ENCODE measurements at regions not wholly inside any gene's neighbourhood (a gene's known extent, or its start where the extent isn't known, plus 50 kb on each side); places are given as distances from the start of the nearest gene placed in this dataset.
A peak's percentile ranks its signal among the peaks of the same experiment; 100 is the strongest.
"Not testable (repeated sequence)": the region's sequence is repeated elsewhere in the genome, so short reads cannot be mapped to it uniquely, and the experiment has no call there.

DNA sequence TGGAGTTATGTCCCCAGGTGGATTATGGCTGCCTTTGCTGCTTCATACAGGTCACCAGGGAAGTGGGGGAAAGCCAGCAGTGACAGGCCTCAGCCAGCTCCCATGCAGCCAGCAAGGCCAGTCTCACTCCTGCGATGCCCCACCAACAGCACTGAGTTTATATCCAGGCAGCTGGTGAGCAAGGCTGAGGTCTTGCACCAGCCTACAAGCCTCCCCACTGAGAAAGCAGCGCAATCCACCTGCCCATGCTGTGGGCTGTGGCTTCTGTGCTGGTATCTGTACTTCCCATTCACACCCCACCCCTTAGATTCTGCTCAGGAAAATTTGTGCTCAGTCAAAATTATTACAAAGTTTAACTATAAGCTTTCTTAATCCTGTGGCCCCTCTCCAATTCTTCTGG is 153.5 kb downstream of the HHIP start:
- ATAC-seq (ENCODE audit: poor library complexity) (no peak), DNase-seq (no peak)
- intact Hi-C loops (cut with DNase I), result no loop called here

DNA sequence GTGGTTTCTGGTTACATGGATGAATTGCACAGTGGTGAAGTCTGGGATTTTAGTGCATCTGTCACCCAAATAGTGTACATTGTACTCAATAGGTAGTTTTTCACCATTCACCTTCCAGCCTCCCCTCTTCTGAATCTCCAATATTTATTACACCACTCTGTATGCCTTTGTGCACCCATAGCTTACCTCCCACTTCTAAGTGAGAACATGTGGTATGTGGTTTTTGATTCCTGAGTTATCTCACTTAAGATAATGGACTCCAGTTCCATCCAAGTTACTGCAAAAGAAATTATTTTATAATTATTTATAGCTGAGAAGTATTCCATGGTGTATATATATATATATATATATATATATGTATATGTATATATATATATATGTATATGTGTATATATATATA is 155.8 kb downstream of the HHIP start:
- intact Hi-C loops (cut with DNase I), result no loop called here
- no peak for DNase-seq
- ATAC-seq (ENCODE audit: poor library complexity), result no peak

DNA sequence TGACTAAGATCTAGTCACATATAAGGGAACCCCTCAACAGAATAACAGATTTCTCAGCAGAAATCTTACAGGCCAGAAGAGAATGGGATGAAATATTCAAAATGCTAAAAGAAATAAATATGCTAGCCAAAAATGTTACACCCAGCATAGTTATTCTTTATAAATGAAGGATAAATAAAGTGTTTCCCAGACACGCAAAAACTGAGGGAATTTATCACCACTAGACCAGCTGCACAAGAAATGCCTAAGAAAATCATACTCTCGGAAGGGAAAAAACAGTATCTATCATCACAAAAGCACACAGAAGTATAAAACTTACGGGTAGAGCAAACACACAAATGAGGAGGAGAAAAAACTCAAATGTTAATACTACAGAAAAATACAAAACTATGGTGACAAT is 162.1 kb downstream of the HHIP start:
- ATAC-seq (ENCODE audit: poor library complexity) (no peak), DNase-seq (no peak)
- intact Hi-C loops (cut with DNase I), result no loop called here

DNA sequence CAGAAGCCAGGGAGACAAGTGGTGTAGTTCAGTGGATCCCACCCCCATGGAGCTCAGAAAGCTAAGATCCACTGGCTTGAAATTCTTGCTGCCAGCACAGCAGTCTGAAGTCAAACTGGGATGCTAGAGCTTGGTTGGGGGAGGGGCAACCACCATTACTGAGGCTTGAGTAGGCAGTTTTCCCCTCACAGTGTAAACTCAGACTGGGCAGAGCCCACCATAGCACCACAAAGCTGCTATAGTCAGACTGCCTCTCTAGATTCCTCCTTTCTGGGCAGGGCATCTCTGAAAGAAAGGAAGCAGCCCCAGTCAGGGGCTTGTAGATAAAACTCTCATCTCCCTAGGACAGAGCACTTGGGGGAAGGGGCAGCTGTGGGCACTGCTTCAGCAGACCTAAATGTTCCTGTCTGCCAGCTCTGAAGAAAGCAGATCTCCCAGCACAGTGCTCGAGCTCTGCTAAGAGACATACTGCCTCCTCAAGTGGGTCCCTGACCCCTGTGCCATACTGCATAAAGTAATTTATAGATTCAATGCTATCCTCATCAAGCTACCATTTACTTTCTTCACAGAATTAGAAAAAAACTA is 163.2 kb downstream of the HHIP start:
- intact Hi-C loops (cut with DNase I), result no loop called here
- no peak for ATAC-seq (ENCODE audit: poor library complexity)
- no peak for DNase-seq

DNA sequence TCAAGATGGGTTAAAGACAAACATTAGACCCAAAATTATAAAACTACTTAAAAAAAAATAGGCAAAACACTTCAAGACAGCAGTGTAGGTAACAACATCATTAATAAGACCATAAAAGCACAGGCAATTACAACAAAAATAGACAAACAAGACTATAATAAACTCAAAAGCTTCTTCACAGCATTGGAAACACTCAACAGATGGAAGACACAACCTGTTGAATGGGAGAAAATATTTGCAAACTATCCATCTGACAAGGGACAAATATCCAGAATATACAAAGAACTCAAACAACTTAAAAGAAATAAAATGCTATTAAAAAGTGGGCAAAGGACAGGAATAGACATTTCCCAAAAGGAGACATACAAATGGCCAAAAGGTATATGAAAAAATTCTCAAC is 170.7 kb downstream of the HHIP start:
- DNase-seq (no peak), ATAC-seq (ENCODE audit: poor library complexity) (no peak)
- intact Hi-C loops (cut with DNase I), result no loop called here

DNA sequence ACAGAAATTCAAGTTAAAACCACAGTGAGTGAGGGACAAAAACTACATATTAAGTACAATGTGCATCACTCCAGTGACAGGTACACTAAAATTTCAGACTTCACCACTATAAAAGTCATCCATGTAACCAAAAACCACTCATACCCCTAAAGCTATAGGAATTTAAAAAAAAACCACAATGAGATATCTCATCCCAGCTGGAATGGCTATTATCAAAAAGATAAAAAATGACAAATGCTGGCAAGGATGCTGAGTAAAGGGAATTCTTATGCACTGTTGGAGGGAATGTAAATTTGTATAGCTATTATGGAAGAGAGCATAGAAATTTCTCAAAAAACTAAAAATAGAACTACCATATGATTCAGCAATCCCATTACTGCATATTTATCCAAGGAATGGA is 171.1 kb downstream of the HHIP start:
- DNase-seq (no peak), ATAC-seq (ENCODE audit: poor library complexity) (no peak)
- intact Hi-C loops (cut with DNase I), result no loop called here

DNA sequence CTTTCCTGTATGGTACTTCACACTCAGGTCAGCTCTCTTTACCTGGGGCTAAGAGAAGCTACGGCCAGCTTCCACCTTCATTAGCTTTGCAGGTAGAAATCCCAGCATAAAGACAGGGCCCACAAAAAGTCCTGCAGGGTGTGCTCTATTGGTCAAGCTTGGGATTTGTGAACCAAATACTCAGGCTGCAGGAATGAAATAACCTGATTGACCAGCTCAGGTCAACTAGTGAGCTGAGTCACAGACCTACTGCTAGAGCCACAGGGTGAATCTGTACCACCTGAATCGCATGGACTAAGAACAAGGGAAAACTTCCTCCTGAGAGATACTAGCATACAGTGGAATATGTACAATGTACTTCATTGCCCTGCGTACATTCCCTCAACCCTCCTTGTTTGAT is 172.2 kb downstream of the HHIP start:
- no peak for DNase-seq
- no peak for ATAC-seq (ENCODE audit: poor library complexity)
- intact Hi-C loops (cut with DNase I), result no loop called here

DNA sequence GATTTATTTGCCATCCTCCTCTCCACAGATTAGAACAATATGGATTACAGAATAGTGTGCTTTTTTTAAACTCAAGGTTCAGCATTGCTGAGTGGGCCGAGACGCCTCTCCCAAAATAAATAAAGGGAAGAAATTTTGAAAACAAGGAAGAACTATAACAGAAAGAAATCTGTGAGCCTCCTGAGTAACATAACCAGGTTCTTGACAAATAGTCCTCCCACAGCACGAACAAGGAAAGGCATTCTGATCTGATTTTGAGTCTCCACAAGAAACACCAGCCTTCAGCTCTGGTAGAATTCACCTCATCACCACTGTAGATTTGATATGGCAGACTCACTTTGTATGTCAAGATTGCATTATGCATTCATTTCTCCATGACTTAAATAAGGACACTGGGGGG is 173.6 kb downstream of the HHIP start:
- no peak for ATAC-seq (ENCODE audit: poor library complexity)
- no peak for DNase-seq
- intact Hi-C loops (cut with DNase I), result no loop called here

DNA sequence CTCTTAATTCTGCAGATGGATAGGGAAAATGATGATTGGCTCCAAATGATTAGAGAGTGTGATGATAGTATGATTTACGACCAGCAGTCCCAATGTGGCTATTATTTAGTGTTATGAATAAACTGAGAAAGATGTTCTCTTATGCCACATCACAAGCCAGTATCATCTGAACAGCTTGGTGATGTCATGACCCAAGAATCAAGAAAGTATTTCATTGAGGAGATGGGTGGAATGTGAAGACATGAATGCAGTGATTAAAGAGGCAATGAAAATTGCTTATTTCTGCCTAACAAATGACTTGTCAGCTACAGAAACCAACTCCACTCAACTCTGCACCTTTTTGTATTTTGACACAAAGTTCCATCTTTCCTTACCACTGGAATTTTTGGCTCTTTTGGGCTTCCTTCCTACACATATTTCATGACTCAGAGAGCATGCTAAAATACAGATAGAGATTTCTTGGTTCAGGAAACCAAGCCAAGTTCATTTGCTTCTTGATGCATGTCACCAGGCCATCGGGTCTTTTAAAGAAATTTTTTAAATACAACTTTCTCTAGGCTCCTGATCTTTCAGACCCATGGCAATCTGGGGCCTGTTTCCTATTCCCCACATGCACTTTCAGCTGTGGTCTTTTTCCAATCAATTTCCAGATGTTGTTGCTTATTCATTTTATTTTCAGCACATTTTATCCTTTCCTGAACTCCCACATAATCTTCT is 174.2 kb downstream of the HHIP start:
- ATAC-seq (ENCODE audit: poor library complexity), result no peak
- no peak for DNase-seq
- intact Hi-C loops (cut with DNase I), result no loop called here

DNA sequence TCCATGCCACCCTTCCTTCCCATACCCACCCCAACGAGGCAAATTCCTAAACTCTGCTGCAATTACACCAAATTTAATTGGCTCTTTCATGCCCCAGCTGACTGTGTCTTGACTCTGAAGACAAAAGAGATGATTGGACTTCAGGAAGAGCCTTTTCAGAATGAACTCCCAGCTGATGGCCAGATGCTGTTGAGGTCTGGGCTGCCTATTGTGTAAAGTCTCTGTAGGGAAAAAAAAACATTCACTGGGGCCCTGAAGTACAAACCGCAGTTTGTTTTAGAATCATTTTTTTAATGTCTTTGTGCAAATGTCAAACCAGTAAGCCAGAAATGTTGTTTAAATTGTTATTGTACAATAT is 174.8 kb downstream of the HHIP start:
- ATAC-seq (ENCODE audit: poor library complexity) (no peak), DNase-seq (no peak)
- intact Hi-C loops (cut with DNase I), result no loop called here

DNA sequence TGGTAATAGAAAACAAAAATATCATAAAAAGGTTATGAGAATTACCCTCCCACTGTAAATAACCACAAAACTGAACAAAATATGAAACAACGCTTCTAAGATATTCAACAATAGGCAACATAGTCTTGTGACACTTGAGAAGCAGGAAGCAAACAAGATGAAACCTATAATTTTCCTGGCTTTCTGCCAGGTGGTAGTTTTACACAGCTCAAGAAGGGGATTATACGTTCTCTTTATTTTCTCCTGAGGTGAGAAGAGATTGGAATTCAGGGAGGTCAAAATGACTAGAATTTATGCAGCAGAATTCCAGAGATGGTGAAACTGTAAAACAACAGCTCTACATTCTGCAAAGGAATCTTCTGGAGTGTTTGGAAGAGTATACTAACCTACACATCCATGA is 186.0 kb downstream of the HHIP start:
- intact Hi-C loops (cut with DNase I), result no loop called here
- no peak for ATAC-seq (ENCODE audit: poor library complexity)
- no peak for DNase-seq

DNA sequence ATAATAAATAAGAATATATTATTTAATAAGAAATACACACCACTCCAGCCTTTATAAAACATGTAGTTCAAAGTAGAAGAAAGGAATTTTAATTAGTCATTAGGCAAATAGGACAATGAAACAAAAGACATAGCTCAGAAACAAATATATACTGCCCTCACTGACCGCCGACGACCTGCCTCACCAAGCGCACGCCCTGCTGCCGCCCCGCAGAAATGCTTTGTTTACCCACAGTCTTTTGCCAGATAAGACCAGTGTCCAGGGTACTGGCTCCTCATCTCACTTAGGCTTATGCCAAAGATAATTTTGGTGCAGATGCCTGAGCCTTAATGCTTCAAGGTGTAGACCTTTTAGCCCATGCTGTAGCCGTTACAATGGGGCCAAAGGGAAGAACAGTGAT is 199.5 kb downstream of the HHIP start:
- no peak for ATAC-seq (ENCODE audit: poor library complexity)
- intact Hi-C loops (cut with DNase I), result no loop called here

DNA sequence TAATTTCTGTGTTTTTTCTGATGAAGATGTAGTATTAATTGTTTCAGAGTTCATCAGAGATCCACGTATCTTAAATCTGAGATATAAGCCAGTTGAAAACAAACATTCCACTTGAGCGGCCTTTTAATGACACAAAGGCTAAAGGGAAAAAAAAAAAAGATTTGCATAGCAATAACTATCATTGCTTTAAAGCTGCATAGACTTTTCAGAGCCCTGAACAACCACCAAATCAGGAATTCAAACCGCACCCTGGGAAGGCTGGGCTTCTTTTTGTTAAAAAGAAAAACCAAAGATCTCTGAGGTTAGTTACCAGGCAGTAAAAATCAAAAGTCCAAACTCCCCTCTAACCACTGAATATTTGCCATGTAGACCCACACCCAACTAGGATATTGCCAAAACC is 206.0 kb downstream of the HHIP start:
- ATAC-seq (ENCODE audit: poor library complexity), result no peak
- DNase-seq, result no peak
- intact Hi-C loops (cut with DNase I), result no loop called here

More for the DNA sequence above, 199.5 kb downstream of the HHIP start:
- no peak for DNase-seq

DNA sequence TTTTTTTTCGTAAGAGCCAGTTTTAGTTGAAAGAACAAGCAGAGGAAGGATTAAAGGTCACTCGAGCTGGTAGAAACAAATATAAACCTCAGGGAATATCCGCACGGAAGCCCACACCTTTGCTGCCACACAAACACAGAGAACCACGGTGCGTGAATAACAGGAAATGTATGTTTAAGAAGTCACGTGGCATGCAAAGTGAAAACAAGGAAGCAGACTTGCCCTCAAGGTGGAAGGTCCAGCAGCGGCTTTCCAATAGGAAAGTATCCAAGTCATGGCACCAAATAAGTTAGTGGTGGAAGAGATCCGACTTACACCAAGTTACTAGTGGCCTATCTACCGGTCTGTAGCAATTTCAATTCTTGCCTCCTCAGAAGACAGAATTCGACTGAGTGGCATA is 215.5 kb downstream of the HHIP start:
- intact Hi-C loops (cut with DNase I), result no loop called here
- DNase-seq, result no peak
- ATAC-seq (ENCODE audit: poor library complexity), result no peak

DNA sequence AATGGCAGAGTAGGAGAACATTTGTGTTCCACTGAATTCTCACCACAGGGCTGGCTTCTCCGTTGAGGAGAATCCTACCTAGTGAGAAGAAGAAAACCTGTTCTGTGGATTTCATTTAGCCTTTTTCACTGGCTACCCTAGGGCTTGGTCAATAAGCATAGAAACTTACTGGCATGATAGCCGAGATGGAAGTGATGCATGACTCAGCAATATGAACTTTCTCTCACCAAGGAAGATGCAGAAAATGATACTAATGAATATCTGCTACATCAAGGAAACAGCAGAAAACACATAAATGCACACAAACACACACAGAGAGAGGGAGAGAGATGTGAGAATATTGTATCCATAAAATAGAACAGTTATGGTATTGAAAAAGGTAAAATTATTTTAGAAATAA is 216.3 kb downstream of the HHIP start:
- intact Hi-C loops (cut with DNase I), result no loop called here
- no peak for DNase-seq
- ATAC-seq (ENCODE audit: poor library complexity), result no peak

DNA sequence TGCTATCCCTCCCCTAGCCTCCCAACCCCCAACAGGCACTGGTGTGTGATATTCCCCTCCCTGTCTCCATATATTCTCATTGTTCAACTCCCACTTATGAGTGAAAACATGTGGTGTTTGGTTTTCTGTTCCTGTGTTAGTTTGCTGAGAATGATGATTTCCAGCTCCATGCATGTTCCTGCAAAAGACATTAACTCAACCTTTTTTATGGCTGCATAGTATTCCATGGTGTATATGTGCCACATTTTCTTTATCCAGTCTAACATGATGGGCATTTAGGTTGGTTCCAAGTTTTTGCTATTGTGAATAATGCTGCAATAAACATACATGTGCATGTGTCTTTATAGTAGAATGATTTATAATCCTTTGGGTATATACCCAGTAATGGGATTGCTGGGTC is 218.9 kb downstream of the HHIP start:
- DNase-seq; ATAC-seq (ENCODE audit: poor library complexity); intact Hi-C loops (cut with DNase I): not testable (repeated sequence)

DNA sequence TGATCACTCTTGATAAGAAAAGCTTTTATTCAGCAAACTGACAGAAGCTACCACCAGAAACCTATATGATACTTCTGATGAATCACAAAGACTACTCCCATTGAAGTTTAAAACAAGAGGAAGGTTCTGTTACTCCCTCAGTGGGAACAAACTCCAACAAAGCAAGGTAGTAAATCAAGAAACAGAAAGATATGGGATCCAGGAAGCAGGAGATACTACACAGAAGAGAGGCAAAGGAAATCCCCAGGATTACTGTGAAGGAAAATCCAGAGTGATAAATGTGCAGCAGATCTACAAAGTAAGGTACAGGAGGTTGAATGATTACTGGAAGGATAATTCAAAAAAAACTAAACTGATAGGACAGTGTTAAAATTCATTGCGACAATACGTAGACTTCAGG is 222.4 kb downstream of the HHIP start:
- DNase-seq, result no peak
- intact Hi-C loops (cut with DNase I), result no loop called here
- ATAC-seq (ENCODE audit: poor library complexity), result no peak

DNA sequence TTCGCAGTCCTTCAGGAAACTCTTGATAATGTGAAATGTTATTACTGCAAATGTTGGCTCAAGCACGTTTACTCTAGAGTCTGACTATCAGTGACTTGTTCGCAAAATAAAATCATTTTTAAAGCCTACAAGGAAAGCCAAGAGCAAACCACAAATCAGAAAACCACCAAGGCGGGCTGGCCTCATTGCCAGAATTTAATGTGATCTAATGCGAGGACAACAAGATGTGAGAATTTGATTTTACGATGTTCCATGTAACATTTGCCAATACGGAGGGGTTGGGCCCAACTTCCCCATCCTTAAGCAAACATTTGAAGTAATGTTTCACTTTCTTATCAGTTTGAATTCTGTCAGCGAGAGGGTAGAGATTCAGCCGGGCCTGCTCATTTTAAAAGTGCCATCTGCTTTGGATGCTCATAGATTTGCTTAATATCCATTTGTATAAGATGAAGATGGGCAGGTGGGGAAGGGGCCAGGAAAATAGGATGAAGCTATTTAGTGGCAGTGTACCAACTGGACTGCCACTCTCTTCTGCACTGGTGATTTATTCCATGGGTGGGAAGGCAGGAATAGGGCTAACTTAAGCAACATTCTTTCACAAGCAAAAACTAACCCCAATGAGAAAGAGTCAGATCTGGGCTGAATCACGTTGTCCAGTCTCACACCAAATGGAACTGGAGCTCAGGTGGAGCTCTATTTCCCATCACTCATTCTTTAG is 225.3 kb downstream of the ANAPC10 start:
- intact Hi-C loops (cut with DNase I), result no loop called here
- ATAC-seq (ENCODE audit: poor library complexity), result peak; percentile 39
- DNase-seq, result peak; percentile 42

DNA sequence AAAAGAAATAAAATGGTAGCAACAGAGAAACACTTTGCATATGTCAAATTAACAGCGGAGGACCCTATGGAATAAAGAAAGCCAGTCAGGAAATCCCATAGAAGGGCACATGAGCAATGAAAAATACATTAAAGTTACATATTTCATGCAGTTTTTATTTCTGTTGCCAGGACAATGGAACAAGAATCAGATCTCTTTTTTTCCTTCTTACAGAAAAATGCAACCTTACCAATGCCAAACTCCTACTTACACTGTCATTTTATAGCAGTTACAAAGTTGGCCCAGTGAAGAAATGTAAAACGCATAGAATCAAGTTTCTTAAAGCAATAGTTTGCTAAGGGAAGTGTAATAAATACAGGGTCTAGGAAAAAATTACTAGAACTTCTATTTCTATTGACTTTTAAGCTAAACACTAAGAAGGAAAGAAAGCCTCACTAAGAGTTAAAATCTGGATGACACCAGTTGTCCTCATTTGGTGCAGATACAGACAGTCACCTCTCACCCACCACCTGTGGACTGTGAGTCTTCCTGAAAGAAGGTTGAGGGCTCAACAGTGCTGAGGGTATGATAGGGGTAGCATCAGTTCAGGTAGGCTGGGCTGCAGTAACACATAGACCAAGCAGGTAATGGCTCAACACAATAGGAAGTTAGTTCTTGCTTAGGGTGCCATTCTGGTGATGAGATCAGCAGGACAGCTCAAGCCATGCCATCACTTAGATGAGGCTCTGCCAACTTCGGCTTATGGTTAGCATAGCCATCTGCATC is 224.6 kb downstream of the ANAPC10 start:
- intact Hi-C loops (cut with DNase I), result no loop called here
- no peak for DNase-seq
- ATAC-seq (ENCODE audit: poor library complexity), result no peak

DNA sequence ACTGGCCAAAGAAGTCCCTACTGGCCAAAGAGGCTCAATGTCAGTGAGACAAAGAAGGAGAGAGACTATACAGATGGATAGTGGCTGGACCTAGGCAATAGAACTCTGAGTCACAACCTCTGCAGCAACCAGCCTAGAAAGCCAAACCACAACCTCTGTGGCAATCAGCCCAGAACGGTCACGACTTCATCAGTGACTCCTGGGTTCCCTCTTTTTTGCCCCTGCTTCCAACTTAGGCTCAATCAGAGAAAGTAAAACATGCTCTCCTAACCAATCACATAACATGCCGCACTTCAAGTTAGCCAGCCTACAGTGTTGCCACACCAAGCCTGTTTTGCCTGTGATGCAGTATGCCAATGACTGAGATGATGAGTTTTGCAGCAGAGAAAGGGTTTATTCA is 203.4 kb downstream of the ANAPC10 start:
- ATAC-seq (ENCODE audit: poor library complexity) (no peak), DNase-seq (peak; percentile 47)
- intact Hi-C loops (cut with DNase I), result no loop called here
